CD4-positive, alpha-beta T cell (primary cell): ENCODE measurements at regions not wholly inside any gene's neighbourhood (a gene's known extent, or its start where the extent isn't known, plus 50 kb on each side); places are given as distances from the start of the nearest gene placed in this dataset.

Experiments
- ATAC-seq: fragments of 200-7000 bp; cut with Tn5 transposase; one replicate; pipeline ENCODE4 v1.10.0; 2022; ENCODE audit warnings: mild to moderate bottlenecking; ENCODE audit not compliant: poor library complexity
- CTCF ChIA-PET: fragments of 350-600 bp; sonication (Branson Sonifier 250); formaldehyde crosslinking; loops from one replicate; lab custom pipeline; 2021; ENCODE audit warnings: antibody characterized with exemption, inconsistent platforms; lab: Charles Lee
- POLR2A ChIA-PET: fragments of 350-600 bp; sonication (Branson Sonifier 250); formaldehyde crosslinking; loops from one replicate; lab custom pipeline; 2021; ENCODE audit warnings: antibody characterized with exemption, inconsistent platforms; lab: Charles Lee
- DNase-seq, 14 experiments: peaks; one replicate each; pipeline ENCODE4 v3.0.0-alpha.2; 2013 to 2020; ENCODE audit warnings: mixed read lengths in 2 of 14
- H3K27ac ChIP-seq, 2 donors: one replicate each; pipeline versions ENCODE4 v1.5.1 to v1.7.0; 2013; ENCODE audit warnings: low read length in 2 of 2, low read depth in 1 of 2, mild to moderate bottlenecking in 1 of 2
- H3K27me3 ChIP-seq, 2 experiments: 1 replicate in 1 of 2; 2 replicates in 1 of 2; pipeline versions ENCODE4 v1.6.1 to v1.7.0; 2013; ENCODE audit warnings: low read length in 2 of 2, control low read depth in 1 of 2, mild to moderate bottlenecking in 1 of 2, moderate library complexity in 1 of 2; ENCODE audit not compliant: insufficient read depth in 2 of 2, control insufficient read depth in 1 of 2
- H3K36me3 ChIP-seq: one replicate; pipeline ENCODE4 v1.6.1; 2013; ENCODE audit warnings: low read length, control low read depth; ENCODE audit not compliant: insufficient read depth
- H3K4me1 ChIP-seq: one replicate; pipeline ENCODE4 v1.6.1; 2013; ENCODE audit warnings: low read length, control low read depth; ENCODE audit not compliant: insufficient read depth
- H3K4me3 ChIP-seq: one replicate; pipeline ENCODE4 v1.5.1; 2013; ENCODE audit warnings: mild to moderate bottlenecking, low read length, moderate library complexity
- H3K9me3 ChIP-seq, 2 experiments: 1 replicate in 1 of 2; 2 replicates in 1 of 2; pipeline versions ENCODE4 v1.6.1 to v1.7.0; 2013; ENCODE audit warnings: low read length in 2 of 2, mild to moderate bottlenecking in 2 of 2, control low read depth in 1 of 2, moderate library complexity in 1 of 2; ENCODE audit not compliant: control insufficient read depth in 1 of 2, insufficient read depth in 1 of 2
- H3K27ac Mint-ChIP-seq: one replicate; pipeline ENCODE4 v1.8.0; 2020; ENCODE audit warnings: mixed read lengths
- H3K27me3 Mint-ChIP-seq: one replicate; pipeline ENCODE4 v1.8.0; 2021; ENCODE audit warnings: mixed read lengths
- H3K36me3 Mint-ChIP-seq: one replicate; pipeline ENCODE4 v1.8.0; 2021; ENCODE audit warnings: low read depth, mixed read lengths
- H3K4me1 Mint-ChIP-seq: one replicate; pipeline ENCODE4 v1.8.0; 2021; ENCODE audit warnings: low read depth, mixed read lengths
- H3K4me3 Mint-ChIP-seq: one replicate; pipeline ENCODE4 v1.8.0; 2020; ENCODE audit warnings: mild to moderate bottlenecking, mixed read lengths
- H3K9me3 Mint-ChIP-seq: one replicate; pipeline ENCODE4 v1.8.0; 2020; ENCODE audit warnings: mixed read lengths
- intact Hi-C, 2 experiments: fragments of 100-400 bp; cut with DNase I in 1 of 2; cut with micrococcal nuclease in 1 of 2; formaldehyde crosslinking; loops; one replicate each; pipeline versions ENCODE4 v1.15.1 to v1.9.0; 2023 to 2025; cut with DNase I, micrococcal nuclease
- TF ChIP-seq, protein P1 (sequence below): fragments of 200-600 bp; IDR thresholded peaks from one replicate; pipeline ENCODE4 v1.8.0; 2022; ENCODE audit warnings: antibody characterized with exemption, mild to moderate bottlenecking

GRCh38 chr10:36722777-36723176, 402.6 kb upstream of the ANKRD30A start:
- ChIA-PET CTCF (no interaction called here), POLR2A (no interaction called here)
- Mint-ChIP-seq H3K27ac (no peak overlapping the region), H3K36me3 (no peaks in the 10 kb centered on the region), H3K4me1 (no peaks in the 10 kb centered on the region), H3K4me3 (no peak overlapping the region), H3K9me3 (peaks cover 9% of the 10 kb centered on the region), H3K27me3 (no peaks in the 10 kb centered on the region)
- H3K4me1 ChIP-seq: no peaks in the 10 kb centered on the region
- no peak overlapping the region for H3K27ac ChIP-seq
- TF ChIP-seq, protein P1, sequence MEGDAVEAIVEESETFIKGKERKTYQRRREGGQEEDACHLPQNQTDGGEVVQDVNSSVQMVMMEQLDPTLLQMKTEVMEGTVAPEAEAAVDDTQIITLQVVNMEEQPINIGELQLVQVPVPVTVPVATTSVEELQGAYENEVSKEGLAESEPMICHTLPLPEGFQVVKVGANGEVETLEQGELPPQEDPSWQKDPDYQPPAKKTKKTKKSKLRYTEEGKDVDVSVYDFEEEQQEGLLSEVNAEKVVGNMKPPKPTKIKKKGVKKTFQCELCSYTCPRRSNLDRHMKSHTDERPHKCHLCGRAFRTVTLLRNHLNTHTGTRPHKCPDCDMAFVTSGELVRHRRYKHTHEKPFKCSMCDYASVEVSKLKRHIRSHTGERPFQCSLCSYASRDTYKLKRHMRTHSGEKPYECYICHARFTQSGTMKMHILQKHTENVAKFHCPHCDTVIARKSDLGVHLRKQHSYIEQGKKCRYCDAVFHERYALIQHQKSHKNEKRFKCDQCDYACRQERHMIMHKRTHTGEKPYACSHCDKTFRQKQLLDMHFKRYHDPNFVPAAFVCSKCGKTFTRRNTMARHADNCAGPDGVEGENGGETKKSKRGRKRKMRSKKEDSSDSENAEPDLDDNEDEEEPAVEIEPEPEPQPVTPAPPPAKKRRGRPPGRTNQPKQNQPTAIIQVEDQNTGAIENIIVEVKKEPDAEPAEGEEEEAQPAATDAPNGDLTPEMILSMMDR: no peak
- H3K4me3 ChIP-seq: no peak overlapping the region
- intact Hi-C loops: no loop called here
- no peak for ATAC-seq
- DNase-seq: no peak
- H3K27me3 ChIP-seq: no peaks in the 10 kb centered on the region
- H3K9me3 ChIP-seq: peaks cover 0 to 20% of the 10 kb centered on the region in 2 experiments
- H3K36me3 ChIP-seq: no peaks in the 10 kb centered on the region

- Mint-ChIP-seq H3K27ac (no peak overlapping the region), H3K9me3 (peaks cover 9% of the 10 kb centered on the region), H3K27me3 (no peaks in the 10 kb centered on the region), H3K4me3 (no peak overlapping the region), H3K36me3 (no peaks in the 10 kb centered on the region), H3K4me1 (no peaks in the 10 kb centered on the region)
- no peak overlapping the region for H3K4me3 ChIP-seq
- DNase-seq: no peak
- peaks cover 0 to 20% of the 10 kb centered on the region in 2 experiments for H3K9me3 ChIP-seq
- ChIA-PET CTCF (no interaction called here), POLR2A (no interaction called here)
- no peaks in the 10 kb centered on the region for H3K36me3 ChIP-seq
- ATAC-seq: no peak
- H3K27ac ChIP-seq: no peak overlapping the region
- H3K27me3 ChIP-seq: no peaks in the 10 kb centered on the region
- H3K4me1 ChIP-seq: no peaks in the 10 kb centered on the region
- intact Hi-C loops: no loop called here
- TF ChIP-seq, protein P1: no peak
These were observed 403.5 kb upstream of the ANKRD30A start for GRCh38 chr10:36721871-36722270.

DNA sequence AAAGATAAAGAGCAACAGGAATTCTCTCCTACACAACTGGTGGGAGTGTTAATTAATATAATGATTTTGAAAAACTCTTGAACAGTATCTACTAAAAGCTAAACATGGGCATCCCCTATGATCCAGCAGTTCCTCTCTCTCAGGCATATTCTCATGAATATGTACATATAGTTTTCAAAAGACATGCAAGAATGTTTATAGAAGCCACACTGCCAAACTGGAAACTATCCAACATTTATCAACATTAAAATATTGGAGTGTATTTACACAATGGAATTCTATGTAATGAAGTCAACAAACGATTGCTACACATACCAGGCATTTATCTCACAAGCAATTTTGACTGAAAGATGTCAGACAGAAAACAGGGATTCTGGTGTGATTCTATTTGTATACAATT, 404.5 kb upstream of the ANKRD30A start:
- H3K36me3 ChIP-seq: no peaks in the 10 kb centered on the region
- H3K9me3 ChIP-seq: peaks cover 0 to 21% of the 10 kb centered on the region in 2 experiments
- TF ChIP-seq, protein P1: no peak
- CTCF ChIA-PET: no interaction called here
- Mint-ChIP-seq H3K4me3 (no peak overlapping the region), H3K27me3 (no peaks in the 10 kb centered on the region), H3K27ac (no peak overlapping the region), H3K36me3 (no peaks in the 10 kb centered on the region), H3K9me3 (peaks cover 9% of the 10 kb centered on the region), H3K4me1 (no peaks in the 10 kb centered on the region)
- ATAC-seq (no peak), DNase-seq (no peak)
- intact Hi-C loops: no loop called here
- POLR2A ChIA-PET: no interaction called here
- H3K27me3 ChIP-seq: no peaks in the 10 kb centered on the region
- H3K4me3 ChIP-seq: no peak overlapping the region
- H3K27ac ChIP-seq: no peak overlapping the region
- no peaks in the 10 kb centered on the region for H3K4me1 ChIP-seq
